Smooth muscle cell (in vitro differentiated cells): ENCODE measurements at regions not wholly inside any gene's neighbourhood (a gene's known extent, or its start where the extent isn't known, plus 50 kb on each side); places are given as distances from the start of the nearest gene placed in this dataset.

Experiments used
- DNase-seq: peaks from one replicate; lab custom pipeline; 2025; ENCODE audit not compliant: unreplicated experiment; lab: John Stamatoyannopoulos, UW
- H2AFZ ChIP-seq: fragments of 200-600 bp; sonication (generic); 2 replicates; pipeline ENCODE4 v1.6.0; 2016; ENCODE audit warnings: antibody characterized with exemption, low read depth, mild to moderate bottlenecking
- H3F3A ChIP-seq: fragments of 200-600 bp; sonication (generic); 2 replicates; pipeline ENCODE4 v1.6.0; 2017; ENCODE audit warnings: antibody characterized with exemption, low read depth
- H3K27ac ChIP-seq: fragments of 200-600 bp; sonication (generic); 2 replicates; pipeline ENCODE4 v1.5.1; 2016; ENCODE audit warnings: low read depth, mild to moderate bottlenecking
- H3K27me3 ChIP-seq: fragments of 200-600 bp; sonication (generic); 2 replicates; pipeline ENCODE4 v1.6.1; 2016; ENCODE audit warnings: low read depth, mild to moderate bottlenecking
- H3K36me3 ChIP-seq: fragments of 200-600 bp; sonication (generic); 2 replicates; pipeline ENCODE4 v1.5.1; 2016; ENCODE audit warnings: low read depth
- H3K4me1 ChIP-seq: fragments of 200-600 bp; sonication (generic); 2 replicates; pipeline ENCODE4 v1.5.1; 2016; ENCODE audit warnings: low read depth
- H3K4me2 ChIP-seq: fragments of 200-600 bp; sonication (generic); 2 replicates; pipeline ENCODE4 v1.6.0; 2016; ENCODE audit warnings: mild to moderate bottlenecking
- H3K4me3 ChIP-seq: fragments of 200-600 bp; sonication (generic); 2 replicates; pipeline ENCODE4 v1.5.1; 2016; ENCODE audit warnings: mild to moderate bottlenecking
- H3K79me2 ChIP-seq: fragments of 200-600 bp; sonication (generic); 2 replicates; pipeline ENCODE4 v1.6.0; 2016; ENCODE audit warnings: low read depth, mild to moderate bottlenecking
- H3K9ac ChIP-seq: fragments of 200-600 bp; sonication (generic); 2 replicates; pipeline ENCODE4 v1.6.0; 2016; ENCODE audit warnings: low read depth
- H3K9me3 ChIP-seq: fragments of 200-600 bp; sonication (generic); replicated peaks from 2 replicates; pipeline ENCODE4 v1.5.1; 2016; ENCODE audit warnings: low read depth
- H4K20me1 ChIP-seq: fragments of 200-600 bp; sonication (generic); 2 replicates; pipeline ENCODE4 v1.6.0; 2016; ENCODE audit warnings: low read depth
- CTCF ChIP-seq: fragments of 200-600 bp; sonication (generic); IDR thresholded peaks from 2 replicates; pipeline ENCODE4 v1.5.1; 2017; ENCODE audit warnings: borderline replicate concordance, mild to moderate bottlenecking, antibody characterized with exemption; ENCODE audit not compliant: insufficient read depth, poor library complexity, severe bottlenecking
- WGBS: methylation state at CpG from one replicate; pipeline ENCODE4 v1.1.7; 2016; ENCODE audit warnings: low lambda C conversion rate; 5-methylcytosine and 5-hydroxymethylcytosine counted together

- H4K20me1 ChIP-seq = no peaks in the 10 kb centered on the region
- no peaks in the 10 kb centered on the region for H3K9me3 ChIP-seq
- DNase-seq = no peak
- H3F3A ChIP-seq = no peaks in the 10 kb centered on the region
- H3K27me3 ChIP-seq = no peaks in the 10 kb centered on the region
- no peak for TF ChIP-seq CTCF
- H3K9ac ChIP-seq = no peak overlapping the region
- WGBS = 83% methylated on average over 2 of the region's 2 CpGs
- no peak overlapping the region for H3K27ac ChIP-seq
- no peaks in the 10 kb centered on the region for H3K4me1 ChIP-seq
- H3K36me3 ChIP-seq = no peaks in the 10 kb centered on the region
- no peaks in the 10 kb centered on the region for H3K79me2 ChIP-seq
- no peak overlapping the region for H2AFZ ChIP-seq
- no peak overlapping the region for H3K4me3 ChIP-seq
- no peak overlapping the region for H3K4me2 ChIP-seq
These were observed 86.3 kb downstream of the EMP1 start for GRCh38 chr12:13282861-13283260.

GRCh38 chr12:13278249-13278787 is 81.8 kb downstream of the EMP1 start:
- TF ChIP-seq CTCF = peak; percentile 100
- Histone ChIP-seq H3K4me2 (peak overlapping the region; percentile 51), H3K27ac (no peak overlapping the region), H3K27me3 (no peaks in the 10 kb centered on the region), H4K20me1 (no peaks in the 10 kb centered on the region), H3K9me3 (no peaks in the 10 kb centered on the region), H2AFZ (peak overlapping the region; percentile 60), H3K4me3 (no peak overlapping the region), H3K4me1 (peaks cover 6% of the 10 kb centered on the region), H3K9ac (no peak overlapping the region), H3F3A (no peaks in the 10 kb centered on the region), H3K36me3 (no peaks in the 10 kb centered on the region), H3K79me2 (no peaks in the 10 kb centered on the region)
- DNase-seq = peak; percentile 42
- 20% methylated on average over 32 of the region's 32 CpGs for WGBS

DNA sequence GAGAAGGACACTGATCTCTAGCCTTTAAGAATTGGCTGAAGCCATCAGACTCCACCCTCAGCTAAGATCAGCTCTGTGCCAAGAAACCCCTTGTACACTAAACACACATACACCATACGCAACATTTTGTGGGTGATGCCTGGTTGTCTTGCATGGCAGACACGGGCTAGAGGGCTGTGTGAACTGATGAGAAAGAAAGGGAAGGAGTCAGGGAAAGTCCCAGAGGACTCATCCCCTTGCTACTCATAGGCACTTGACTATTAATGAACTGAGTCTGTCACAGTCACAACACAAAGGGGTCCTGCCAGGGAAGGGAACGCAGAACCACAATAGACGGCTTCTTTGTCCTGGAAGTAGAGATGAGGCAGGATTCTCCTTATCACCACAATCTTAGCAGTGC is 80.8 kb downstream of the EMP1 start:
- Histone ChIP-seq H3K4me1 (peaks cover 6% of the 10 kb centered on the region), H3K79me2 (no peaks in the 10 kb centered on the region), H3K9ac (no peak overlapping the region), H2AFZ (no peak overlapping the region), H3K4me2 (no peak overlapping the region), H3K4me3 (no peak overlapping the region), H3K9me3 (no peaks in the 10 kb centered on the region), H3K27ac (no peak overlapping the region), H3K36me3 (no peaks in the 10 kb centered on the region), H4K20me1 (no peaks in the 10 kb centered on the region), H3K27me3 (no peaks in the 10 kb centered on the region), H3F3A (no peaks in the 10 kb centered on the region)
- WGBS = 89% methylated on average over 4 of the region's 4 CpGs
- DNase-seq = no peak
- TF ChIP-seq CTCF = no peak
